ENCODE measurements at regions not wholly inside any gene's neighbourhood (a gene's known extent, or its start where the extent isn't known, plus 50 kb on each side); places are given as distances from the start of the nearest gene placed in this dataset.

DNA sequence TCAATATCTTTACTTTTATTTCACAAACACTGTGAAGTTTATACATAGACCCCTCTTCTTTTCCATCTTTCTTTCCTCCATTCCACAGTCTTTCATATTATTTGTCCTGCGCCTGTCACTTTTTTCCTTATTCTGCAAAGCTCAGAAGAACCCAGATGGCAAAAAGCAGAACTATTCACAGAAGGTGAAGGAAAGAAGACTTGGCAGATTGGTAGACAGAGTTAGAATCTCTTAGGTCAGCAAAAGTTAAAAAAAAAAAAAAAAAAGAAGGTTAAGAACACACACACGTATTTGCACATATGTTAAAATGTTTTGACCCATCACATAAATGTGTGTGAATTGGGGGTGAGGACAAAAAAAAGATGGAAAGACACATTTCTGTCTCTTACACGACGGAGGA, 50.3 kb upstream of the ABCC9 start:
- in situ Hi-C loops (cut with MboI) (no loop called here), intact Hi-C loops (cut with micrococcal nuclease) (no loop called here)
- DNase-seq (ENCODE audit: extremely low read depth in 1 of 4, low spot score in 3 of 4): no peak
- CTCF ChIA-PET (ENCODE audit: low intra/inter-chr PET ratio): interaction anchor here (0.7 kb wide), 1 partner anchor 331 kb away, joined by 6 read pairs; no protein-coding TSS in a partner anchor
- Histone ChIP-seq H3K79me2 (ENCODE audit: control insufficient read depth, insufficient read depth, low read length) (no peaks in the 10 kb centered on the region), H3K9me1 (ENCODE audit: control insufficient read depth, insufficient read depth, low read length) (no peaks in the 10 kb centered on the region), H3K4me1 (replicated peaks in 1 of 2; ENCODE audit: control insufficient read depth in 2 of 2, insufficient read depth in 2 of 2, low read length in 2 of 2) (peaks cover 0 to 11% of the 10 kb centered on the region in 2 experiments; a peak in 2 of 5 replicates), H3K9me3 (replicated peaks; ENCODE audit: control insufficient read depth, insufficient read depth, low read depth, low read length) (no peaks in the 10 kb centered on the region), H3K27ac (ENCODE audit: extremely low read depth, low read depth, low read length) (no peak overlapping the region), H3K4me2 (ENCODE audit: insufficient read depth, low read length) (no peak overlapping the region), H3K36me3 (ENCODE audit: control insufficient read depth, insufficient read depth, low read length) (no peaks in the 10 kb centered on the region), H2AFZ (ENCODE audit: low read depth, low read length) (no peak overlapping the region), H4K20me1 (replicated peaks; ENCODE audit: control insufficient read depth, insufficient read depth, low read length) (no peaks in the 10 kb centered on the region), H3K27me3 (ENCODE audit: control insufficient read depth in 2 of 2, insufficient read depth in 2 of 2, low read length in 2 of 2) (no peaks in the 10 kb centered on the region), H3K9ac (ENCODE audit: insufficient read depth in 1 of 2, low read depth in 2 of 2, low read length in 2 of 2) (no peak overlapping the region), H3K4me3 (no peak overlapping the region)
- no peak for ATAC-seq
- BruUV-seq (replicated peaks): no TSS peak
- TF ChIP-seq NUFIP1 (IDR thresholded peaks at IDR 0.05; ENCODE audit: partially characterized antibody) (no peak), KAT8 (IDR thresholded peaks at IDR 0.05; ENCODE audit: low read depth) (no peak), CREB1 (IDR thresholded peaks at IDR 0.05) (no peak), CREB1 (CRISPR knock-in tag; IDR thresholded peaks at IDR 0.05) (no peak), SIN3A (IDR thresholded peaks at IDR 0.05; ENCODE audit: borderline replicate concordance in 2 of 2, control insufficient read depth in 1 of 2, low read depth in 2 of 2, low read length in 2 of 2) (no peak), HNRNPL (IDR thresholded peaks at IDR 0.05; ENCODE audit: low read depth, low read length) (no peak), ZNF316 (IDR thresholded peaks at IDR 0.05) (peak; percentile 80)
- TF ChIP-seq, protein P1, sequence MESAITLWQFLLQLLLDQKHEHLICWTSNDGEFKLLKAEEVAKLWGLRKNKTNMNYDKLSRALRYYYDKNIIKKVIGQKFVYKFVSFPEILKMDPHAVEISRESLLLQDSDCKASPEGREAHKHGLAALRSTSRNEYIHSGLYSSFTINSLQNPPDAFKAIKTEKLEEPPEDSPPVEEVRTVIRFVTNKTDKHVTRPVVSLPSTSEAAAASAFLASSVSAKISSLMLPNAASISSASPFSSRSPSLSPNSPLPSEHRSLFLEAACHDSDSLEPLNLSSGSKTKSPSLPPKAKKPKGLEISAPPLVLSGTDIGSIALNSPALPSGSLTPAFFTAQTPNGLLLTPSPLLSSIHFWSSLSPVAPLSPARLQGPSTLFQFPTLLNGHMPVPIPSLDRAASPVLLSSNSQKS (CRISPR knock-in tag; IDR thresholded peaks at IDR 0.05): no peak
- no peak for FAIRE-seq
- 84% methylated on average over 3 of the region's 4 CpGs for WGBS (ENCODE audit: insufficient coverage, low coverage, missing lambda C conversion rate)
- POLR2A ChIA-PET: no interaction called here

Measured in K562 (cell line).